A673 (cell line): ENCODE measurements at regions not wholly inside any gene's neighbourhood (a gene's known extent, or its start where the extent isn't known, plus 50 kb on each side); places are given as distances from the start of the nearest gene placed in this dataset.

ENCODE experiments used
- EZH2 ChIP-seq: fragments of 200-600 bp; sonication (generic); IDR thresholded peaks from 2 replicates; pipeline ENCODE4 v1.6.1; 2017; ENCODE audit warnings: borderline replicate concordance, low read depth, mild to moderate bottlenecking, mixed read lengths, antibody characterized with exemption, low read length; ENCODE audit not compliant: poor library complexity, severe bottlenecking
- TF ChIP-seq, protein P1 (sequence below): fragments of 300-800, 200-600 bp; sonication (generic); conservative IDR thresholded peaks from 2 replicates; pipeline ENCODE4 v1.5.1; 2017; ENCODE audit warnings: low read depth, mild to moderate bottlenecking, antibody characterized with exemption, low read length, moderate library complexity, mixed read lengths

DNA sequence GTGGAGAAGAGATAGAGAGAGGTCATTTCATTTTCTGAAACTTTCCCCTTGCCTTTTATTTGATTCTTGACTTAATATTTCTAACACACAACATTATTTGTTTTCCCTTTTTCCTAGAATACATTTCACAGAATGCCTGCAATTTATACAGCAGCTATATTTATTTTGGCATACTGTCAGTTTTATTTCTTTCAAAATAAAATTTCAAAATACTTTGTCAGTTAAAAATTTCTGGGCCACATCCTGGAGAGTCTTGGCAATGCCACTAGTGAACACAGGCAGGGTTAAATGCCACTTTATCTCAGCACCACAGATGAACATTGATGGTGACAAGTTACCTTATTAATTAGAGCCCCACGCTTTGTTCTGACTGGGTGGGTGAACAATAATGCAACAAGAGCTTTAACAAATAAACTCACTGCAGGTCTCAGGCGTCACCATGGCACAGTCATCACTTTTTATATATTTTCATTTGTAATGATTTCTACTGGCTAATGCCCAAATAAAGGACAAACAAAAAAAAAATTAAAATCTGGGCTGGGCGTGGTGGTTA, 494.0 kb downstream of the KIF20B start:
- TF ChIP-seq, protein P1, sequence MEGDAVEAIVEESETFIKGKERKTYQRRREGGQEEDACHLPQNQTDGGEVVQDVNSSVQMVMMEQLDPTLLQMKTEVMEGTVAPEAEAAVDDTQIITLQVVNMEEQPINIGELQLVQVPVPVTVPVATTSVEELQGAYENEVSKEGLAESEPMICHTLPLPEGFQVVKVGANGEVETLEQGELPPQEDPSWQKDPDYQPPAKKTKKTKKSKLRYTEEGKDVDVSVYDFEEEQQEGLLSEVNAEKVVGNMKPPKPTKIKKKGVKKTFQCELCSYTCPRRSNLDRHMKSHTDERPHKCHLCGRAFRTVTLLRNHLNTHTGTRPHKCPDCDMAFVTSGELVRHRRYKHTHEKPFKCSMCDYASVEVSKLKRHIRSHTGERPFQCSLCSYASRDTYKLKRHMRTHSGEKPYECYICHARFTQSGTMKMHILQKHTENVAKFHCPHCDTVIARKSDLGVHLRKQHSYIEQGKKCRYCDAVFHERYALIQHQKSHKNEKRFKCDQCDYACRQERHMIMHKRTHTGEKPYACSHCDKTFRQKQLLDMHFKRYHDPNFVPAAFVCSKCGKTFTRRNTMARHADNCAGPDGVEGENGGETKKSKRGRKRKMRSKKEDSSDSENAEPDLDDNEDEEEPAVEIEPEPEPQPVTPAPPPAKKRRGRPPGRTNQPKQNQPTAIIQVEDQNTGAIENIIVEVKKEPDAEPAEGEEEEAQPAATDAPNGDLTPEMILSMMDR: no peak
- no peak for TF ChIP-seq EZH2
